ENCODE measurements at regions not wholly inside any gene's neighbourhood (a gene's known extent, or its start where the extent isn't known, plus 50 kb on each side); places are given as distances from the start of the nearest gene placed in this dataset.

DNA sequence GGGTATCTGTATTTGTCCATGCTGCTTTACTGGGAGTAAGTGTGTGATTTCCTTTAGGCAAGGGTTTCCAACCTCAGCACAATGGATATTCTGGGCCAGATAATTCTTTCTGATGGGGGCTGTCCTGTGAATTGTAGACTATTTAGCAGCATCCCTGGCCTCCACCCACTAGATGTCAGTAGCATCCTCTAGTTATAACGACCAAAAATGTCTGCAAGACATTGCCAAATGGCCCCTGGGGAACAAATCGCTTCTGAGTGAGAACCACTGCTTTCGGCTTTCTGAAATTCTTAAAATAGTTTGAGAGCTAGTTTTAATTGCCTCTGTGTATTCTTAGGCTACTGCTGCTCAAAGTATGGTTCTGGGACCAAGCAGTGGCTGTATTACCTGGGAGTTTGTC, 81.2 kb upstream of the GPM6B start:
- TF ChIP-seq, protein P1, sequence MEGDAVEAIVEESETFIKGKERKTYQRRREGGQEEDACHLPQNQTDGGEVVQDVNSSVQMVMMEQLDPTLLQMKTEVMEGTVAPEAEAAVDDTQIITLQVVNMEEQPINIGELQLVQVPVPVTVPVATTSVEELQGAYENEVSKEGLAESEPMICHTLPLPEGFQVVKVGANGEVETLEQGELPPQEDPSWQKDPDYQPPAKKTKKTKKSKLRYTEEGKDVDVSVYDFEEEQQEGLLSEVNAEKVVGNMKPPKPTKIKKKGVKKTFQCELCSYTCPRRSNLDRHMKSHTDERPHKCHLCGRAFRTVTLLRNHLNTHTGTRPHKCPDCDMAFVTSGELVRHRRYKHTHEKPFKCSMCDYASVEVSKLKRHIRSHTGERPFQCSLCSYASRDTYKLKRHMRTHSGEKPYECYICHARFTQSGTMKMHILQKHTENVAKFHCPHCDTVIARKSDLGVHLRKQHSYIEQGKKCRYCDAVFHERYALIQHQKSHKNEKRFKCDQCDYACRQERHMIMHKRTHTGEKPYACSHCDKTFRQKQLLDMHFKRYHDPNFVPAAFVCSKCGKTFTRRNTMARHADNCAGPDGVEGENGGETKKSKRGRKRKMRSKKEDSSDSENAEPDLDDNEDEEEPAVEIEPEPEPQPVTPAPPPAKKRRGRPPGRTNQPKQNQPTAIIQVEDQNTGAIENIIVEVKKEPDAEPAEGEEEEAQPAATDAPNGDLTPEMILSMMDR (conservative IDR thresholded peaks at IDR 0.05; ENCODE audit: control insufficient read depth, insufficient read depth, low read depth, low read length), result peak; percentile 52
- peak; percentile 89 for DNase-seq (ENCODE audit: low read depth)
- no peak overlapping the region for H3K4me3 ChIP-seq (ENCODE audit: control insufficient read depth, low read depth, low read length)

DNA sequence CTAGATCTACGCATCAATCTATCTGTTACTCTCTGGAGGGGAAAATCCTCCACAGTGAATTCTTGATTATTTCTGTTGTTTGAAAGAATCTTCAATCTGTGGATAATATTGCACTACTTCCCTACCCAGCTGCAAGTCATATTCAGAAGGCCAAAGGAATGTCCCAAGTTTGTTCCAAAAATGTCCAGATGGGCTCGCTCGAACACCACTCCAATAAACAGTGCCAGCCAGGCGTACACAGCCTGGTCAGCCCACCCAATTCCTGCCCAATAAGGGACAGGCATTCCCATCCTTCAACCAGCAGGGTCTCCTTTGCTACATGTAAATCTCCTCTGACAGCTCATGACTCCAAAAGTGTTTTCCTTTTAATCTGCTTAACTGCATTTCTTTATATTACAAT, 80.7 kb upstream of the GPM6B start:
- H3K4me3 ChIP-seq (ENCODE audit: control insufficient read depth, low read depth, low read length), result no peak overlapping the region
- TF ChIP-seq, protein P1 (conservative IDR thresholded peaks at IDR 0.05; ENCODE audit: control insufficient read depth, insufficient read depth, low read depth, low read length), result no peak
- peak; percentile 58 for DNase-seq (ENCODE audit: low read depth)

DNA sequence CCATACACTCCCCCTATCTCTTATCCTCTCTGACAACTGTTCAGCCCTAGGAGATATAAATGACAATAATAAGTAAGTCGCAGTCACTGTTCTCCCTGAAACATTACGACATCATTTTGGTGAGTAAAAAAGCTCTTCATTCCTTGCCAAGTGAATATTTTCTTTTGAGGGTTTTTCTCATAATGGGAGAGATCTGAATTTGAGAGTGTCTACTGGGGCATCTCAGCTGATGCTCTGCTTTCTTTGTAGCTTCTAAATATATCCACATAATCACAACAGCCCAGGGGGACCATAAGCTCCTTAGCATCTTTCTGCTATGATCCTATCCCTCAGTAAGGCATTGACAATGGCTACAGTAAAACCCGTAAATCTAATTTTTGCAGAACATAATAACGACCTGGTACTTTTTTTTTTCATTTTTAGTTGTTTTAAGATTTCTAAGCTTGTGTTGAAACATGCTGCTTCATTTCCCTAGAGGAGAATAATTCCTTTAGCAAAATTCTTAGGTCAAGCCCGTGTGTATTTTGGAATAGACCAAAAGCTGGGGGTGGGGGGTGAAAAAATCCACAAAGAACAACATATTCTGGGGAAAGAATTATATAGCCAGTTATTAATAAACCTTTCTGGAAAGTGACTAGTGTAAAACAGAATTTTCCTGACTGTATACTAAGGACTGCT, 78.1 kb upstream of the GPM6B start:
- H3K4me3 ChIP-seq (ENCODE audit: control insufficient read depth, low read depth, low read length), result no peak overlapping the region
- peak; percentile 76 for DNase-seq (ENCODE audit: low read depth)
- TF ChIP-seq, protein P1 (conservative IDR thresholded peaks at IDR 0.05; ENCODE audit: control insufficient read depth, insufficient read depth, low read depth, low read length), result no peak

DNA sequence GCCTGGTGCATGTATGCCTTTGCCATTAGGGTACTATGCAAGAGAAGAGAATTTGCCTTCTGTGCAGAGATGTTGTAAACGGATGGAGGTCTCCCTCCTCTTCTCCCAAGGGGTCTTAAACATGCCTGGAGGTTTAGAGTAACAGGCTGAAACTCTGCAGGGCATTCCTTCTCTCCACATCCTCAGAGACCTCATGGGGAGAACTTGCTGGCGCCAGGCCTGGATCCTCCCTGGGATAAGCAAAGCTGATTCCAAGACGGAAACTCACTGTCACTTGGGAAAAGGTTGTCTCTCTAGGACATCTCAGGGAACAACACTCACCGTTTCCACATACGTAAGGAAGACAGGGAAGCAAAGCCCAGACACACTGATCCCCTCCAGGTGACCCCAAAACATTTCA, 76.9 kb upstream of the GPM6B start:
- DNase-seq (ENCODE audit: low read depth), result peak; percentile 92
- H3K4me3 ChIP-seq (ENCODE audit: control insufficient read depth, low read depth, low read length), result no peak overlapping the region
- TF ChIP-seq, protein P1 (conservative IDR thresholded peaks at IDR 0.05; ENCODE audit: control insufficient read depth, insufficient read depth, low read depth, low read length), result no peak

DNA sequence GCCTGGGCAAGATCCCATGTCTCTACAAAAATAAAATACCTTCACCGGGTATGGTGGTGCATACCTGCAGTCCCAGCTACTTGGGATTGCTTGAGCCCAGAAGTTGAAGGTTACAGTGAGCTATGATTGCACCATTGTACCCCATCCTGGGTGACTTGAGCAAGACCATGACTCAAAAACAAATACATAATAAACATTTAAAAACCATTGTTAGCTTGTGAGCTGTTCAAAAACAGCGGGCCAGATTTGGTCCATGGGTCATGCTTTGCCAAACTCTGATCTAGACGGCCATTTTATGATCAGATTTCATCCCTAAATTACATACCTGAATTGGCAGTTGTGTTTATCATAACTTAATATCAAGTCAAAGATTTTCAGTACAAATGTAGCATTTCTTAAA, 76.0 kb upstream of the GPM6B start:
- TF ChIP-seq, protein P1 (conservative IDR thresholded peaks at IDR 0.05; ENCODE audit: control insufficient read depth, insufficient read depth, low read depth, low read length), result no peak
- peak; percentile 77 for DNase-seq (ENCODE audit: low read depth)
- no peak overlapping the region for H3K4me3 ChIP-seq (ENCODE audit: control insufficient read depth, low read depth, low read length)

DNA sequence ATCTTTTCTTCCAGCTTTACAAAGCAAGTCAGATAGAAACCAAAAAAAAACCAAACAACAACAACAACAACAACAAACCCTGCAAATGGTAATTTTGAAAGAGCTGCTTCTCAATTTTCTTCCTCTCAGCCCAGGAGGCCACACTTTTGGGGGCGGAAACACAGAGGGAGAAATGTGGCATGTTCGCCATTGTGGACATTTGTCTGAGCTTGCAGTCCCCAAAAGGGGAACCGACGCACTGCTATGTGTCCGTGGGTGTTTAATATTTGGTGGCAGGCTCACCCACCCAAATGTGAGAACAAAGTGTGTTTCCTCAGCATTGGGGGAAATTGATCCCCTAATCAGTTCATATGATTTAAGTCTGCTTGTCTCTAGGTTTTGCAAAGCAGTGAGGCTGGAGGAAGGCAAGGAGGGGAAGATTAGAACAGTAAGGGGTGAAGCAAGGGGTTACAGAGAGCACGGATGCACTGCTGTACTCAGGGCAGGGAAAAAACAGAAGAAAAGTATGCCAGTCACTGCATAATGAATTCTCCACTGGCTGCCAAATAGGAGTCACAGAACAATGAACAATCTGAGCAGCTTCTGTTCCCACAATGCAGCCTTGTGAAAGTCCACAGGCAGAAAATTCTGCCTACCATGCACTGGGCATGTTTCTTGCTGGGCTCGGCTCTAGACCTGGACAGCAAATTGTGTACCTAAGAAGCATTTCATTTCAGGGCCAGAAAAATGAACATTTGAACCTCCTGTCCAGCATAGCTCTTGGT, 74.7 kb upstream of the GPM6B start:
- TF ChIP-seq, protein P1 (conservative IDR thresholded peaks at IDR 0.05; ENCODE audit: control insufficient read depth, insufficient read depth, low read depth, low read length), result no peak
- no peak for DNase-seq (ENCODE audit: low read depth)
- H3K4me3 ChIP-seq (ENCODE audit: control insufficient read depth, low read depth, low read length), result no peak overlapping the region
